OCI-LY1 (cell line): ENCODE measurements at regions not wholly inside any gene's neighbourhood (a gene's known extent, or its start where the extent isn't known, plus 50 kb on each side); places are given as distances from the start of the nearest gene placed in this dataset.

Source experiments
- H2AFZ ChIP-seq: fragments of 200-600 bp; sonication (generic), shearing (Covaris generic); 2 replicates; pipeline ENCODE4 v1.6.0; 2014; ENCODE audit warnings: antibody characterized with exemption, mild to moderate bottlenecking, low read length
- H3F3A ChIP-seq: fragments of 200-600 bp; sonication (generic), shearing (Covaris generic); 2 replicates; pipeline ENCODE4 v1.6.0; 2014; ENCODE audit warnings: mild to moderate bottlenecking, antibody characterized with exemption, low read length, moderate library complexity; ENCODE audit not compliant: insufficient read depth
- H3K27ac ChIP-seq: fragments of 200-600 bp; sonication (generic); 2 replicates; pipeline ENCODE4 v1.5.1; 2014; ENCODE audit warnings: low read length, mixed run types, mild to moderate bottlenecking, low read depth; ENCODE audit not compliant: poor library complexity, severe bottlenecking
- H3K27me3 ChIP-seq: fragments of 200-600 bp; sonication (generic); 2 replicates; pipeline ENCODE4 v1.6.0; 2014; ENCODE audit warnings: antibody characterized with exemption, mild to moderate bottlenecking, low read length, moderate library complexity; ENCODE audit not compliant: insufficient read depth
- H3K36me3 ChIP-seq: fragments of 200-600 bp; sonication (generic); 2 replicates; pipeline ENCODE4 v1.6.1; 2014; ENCODE audit warnings: mild to moderate bottlenecking, antibody characterized with exemption, low read length, moderate library complexity, mixed read lengths; ENCODE audit not compliant: insufficient read depth
- H3K4me1 ChIP-seq: fragments of 200-600 bp; sonication (generic); 2 replicates; pipeline ENCODE4 v1.5.1; 2014; ENCODE audit warnings: mild to moderate bottlenecking, low read length, moderate library complexity; ENCODE audit not compliant: insufficient read depth, severe bottlenecking
- H3K4me2 ChIP-seq: fragments of 200-600 bp; sonication (generic), shearing (Covaris generic); 2 replicates; pipeline ENCODE4 v1.6.1; 2014; ENCODE audit warnings: low read length
- H3K4me3 ChIP-seq: fragments of 200-600 bp; sonication (generic); 2 replicates; pipeline ENCODE4 v1.5.1; 2014; ENCODE audit warnings: low read length, low read depth, mild to moderate bottlenecking, mixed read lengths; ENCODE audit not compliant: poor library complexity, severe bottlenecking
- H3K79me2 ChIP-seq: fragments of 200-600 bp; shearing (Covaris generic); 2 replicates; pipeline ENCODE4 v1.6.1; 2016; ENCODE audit warnings: mixed run types, low read length, mixed read lengths; ENCODE audit not compliant: insufficient read depth
- H3K9ac ChIP-seq: fragments of 200-600 bp; sonication (generic), shearing (Covaris generic); 2 replicates; pipeline ENCODE4 v1.6.1; 2014; ENCODE audit warnings: mild to moderate bottlenecking, low read length, mixed read lengths
- H3K9me2 ChIP-seq: fragments of 200-600 bp; sonication (generic), shearing (Covaris generic); 2 replicates; pipeline ENCODE4 v1.6.1; 2014; ENCODE audit warnings: low read depth, mild to moderate bottlenecking, low read length, mixed read lengths
- H3K9me3 ChIP-seq: fragments of 200-600 bp; shearing (Covaris generic); 2 replicates; pipeline ENCODE4 v1.6.1; 2014; ENCODE audit warnings: low read length, mixed read lengths
- H4K20me1 ChIP-seq: fragments of 200-600 bp; sonication (generic), shearing (Covaris generic); 2 replicates; pipeline ENCODE4 v1.6.0; 2016; ENCODE audit warnings: mild to moderate bottlenecking, low read length; ENCODE audit not compliant: insufficient read depth
- CTCF ChIP-seq: fragments of 200-600 bp; sonication (generic), shearing (Covaris generic); IDR thresholded peaks from 2 replicates; pipeline ENCODE4 v1.5.1; 2017; ENCODE audit warnings: mild to moderate bottlenecking, antibody characterized with exemption, low read length, moderate library complexity, mixed read lengths
- EZH2 ChIP-seq: fragments of 200-600 bp; sonication (generic), shearing (Covaris generic); IDR thresholded peaks from 2 replicates; pipeline ENCODE4 v1.8.0; 2017; ENCODE audit warnings: borderline replicate concordance, mixed run types, mild to moderate bottlenecking, antibody characterized with exemption, low read length, moderate library complexity, mixed read lengths

- Histone ChIP-seq H2AFZ (no peak overlapping the region), H4K20me1 (no peaks in the 10 kb centered on the region), H3K9ac (no peak overlapping the region), H3K4me3 (no peak overlapping the region), H3K9me2 (no peaks in the 10 kb centered on the region), H3K9me3 (no peaks in the 10 kb centered on the region), H3K27ac (peak overlapping the region; percentile 3), H3K27me3 (no peaks in the 10 kb centered on the region), H3F3A (no peaks in the 10 kb centered on the region), H3K4me2 (no peak overlapping the region), H3K36me3 (peaks cover 59% of the 10 kb centered on the region), H3K4me1 (peaks cover 60% of the 10 kb centered on the region), H3K79me2 (peaks cover 98% of the 10 kb centered on the region)
- TF ChIP-seq EZH2 (no peak), CTCF (no peak)
Observed at GRCh38 chr5:124692950-124693349, 53.5 kb downstream of the ZNF608 start.

DNA sequence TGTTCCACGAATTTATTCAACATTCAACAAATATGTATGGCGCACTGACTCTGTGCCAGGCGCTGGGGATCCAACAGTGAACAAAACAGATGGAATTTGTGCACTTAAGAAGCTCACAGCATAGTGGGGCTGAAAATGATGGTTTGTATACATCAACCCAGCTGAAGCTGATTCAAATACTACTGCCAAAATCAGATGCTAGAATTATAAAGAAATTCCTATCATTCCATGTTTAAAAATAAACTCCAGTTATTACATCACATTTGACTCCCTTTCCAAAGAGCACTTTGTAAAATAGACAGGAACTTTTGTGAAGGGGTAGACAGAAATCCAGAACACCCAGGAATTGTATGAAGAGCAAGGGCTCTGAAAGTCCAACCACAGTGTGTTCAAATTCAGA lies 54.1 kb downstream of the ZNF608 start:
- H3K4me2 ChIP-seq, result no peak overlapping the region
- H3K9me2 ChIP-seq, result no peaks in the 10 kb centered on the region
- no peaks in the 10 kb centered on the region for H3K27me3 ChIP-seq
- peaks cover 98% of the 10 kb centered on the region for H3K79me2 ChIP-seq
- H3K27ac ChIP-seq, result peak overlapping the region; percentile 3
- H3F3A ChIP-seq, result no peaks in the 10 kb centered on the region
- H3K4me1 ChIP-seq, result peaks cover 60% of the 10 kb centered on the region
- no peak overlapping the region for H3K9ac ChIP-seq
- no peak overlapping the region for H3K4me3 ChIP-seq
- H4K20me1 ChIP-seq, result no peaks in the 10 kb centered on the region
- H3K9me3 ChIP-seq, result no peaks in the 10 kb centered on the region
- H3K36me3 ChIP-seq, result peaks cover 57% of the 10 kb centered on the region
- no peak for TF ChIP-seq EZH2
- TF ChIP-seq CTCF, result no peak
- H2AFZ ChIP-seq, result no peak overlapping the region

GRCh38 chr5:124689653-124690052 lies 56.8 kb downstream of the ZNF608 start:
- TF ChIP-seq EZH2 (no peak), CTCF (no peak)

More at GRCh38 chr5:124689653-124690052, 56.8 kb downstream of the ZNF608 start:
- Histone ChIP-seq H3K4me1 (peaks cover 74% of the 10 kb centered on the region), H3K27me3 (no peaks in the 10 kb centered on the region), H3K4me3 (no peak overlapping the region), H4K20me1 (no peaks in the 10 kb centered on the region), H3K4me2 (no peak overlapping the region), H3K79me2 (peaks cover 98% of the 10 kb centered on the region), H3K9me2 (no peaks in the 10 kb centered on the region), H3F3A (no peaks in the 10 kb centered on the region), H3K9me3 (no peaks in the 10 kb centered on the region), H3K36me3 (peaks cover 46% of the 10 kb centered on the region), H2AFZ (no peak overlapping the region), H3K9ac (no peak overlapping the region), H3K27ac (no peak overlapping the region)
